GM18907 (cell line): ENCODE measurements at regions not wholly inside any gene's neighbourhood (a gene's known extent, or its start where the extent isn't known, plus 50 kb on each side); places are given as distances from the start of the nearest gene placed in this dataset.

Source experiments
- ATAC-seq: cut with Tn5 transposase; IDR thresholded peaks from one replicate; pipeline ENCODE4 v1.9.1; 2021; ENCODE audit warnings: mild to moderate bottlenecking, moderate library complexity; ENCODE audit not compliant: unreplicated experiment

DNA sequence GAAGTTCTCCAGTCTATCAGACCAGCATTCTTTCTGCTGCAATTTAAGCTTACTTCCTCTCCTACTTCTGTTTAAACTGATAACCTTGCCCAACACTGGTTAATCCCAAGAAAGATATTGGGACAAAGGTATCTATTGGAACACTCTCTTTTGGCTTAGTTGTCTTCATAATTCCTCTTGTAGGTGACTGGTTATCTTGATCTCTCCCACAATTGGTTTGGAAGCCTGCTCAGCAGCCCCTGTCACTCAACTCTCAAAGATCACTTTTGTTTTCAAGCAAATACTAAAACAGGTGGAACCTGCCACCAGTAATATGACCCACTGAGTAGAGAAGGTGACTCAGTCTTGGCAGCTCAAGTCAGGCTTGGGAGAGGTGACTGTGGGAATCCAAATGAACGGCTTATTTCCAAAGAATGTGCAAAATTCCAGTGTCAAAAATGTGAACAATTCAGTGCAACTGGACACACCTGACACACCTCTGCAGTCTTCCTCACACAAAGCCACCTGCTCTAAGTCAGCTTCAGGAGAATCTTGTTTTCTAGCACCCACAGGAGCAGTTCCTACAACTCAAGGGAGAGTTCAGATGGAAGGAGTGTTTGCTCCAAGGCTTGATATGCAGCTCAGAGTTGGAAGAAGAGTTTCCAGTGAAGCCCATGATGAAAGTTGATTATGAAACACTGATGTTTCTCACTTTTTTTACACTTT is 83.2 kb upstream of the SLC38A2 start:
- no peak for ATAC-seq

DNA sequence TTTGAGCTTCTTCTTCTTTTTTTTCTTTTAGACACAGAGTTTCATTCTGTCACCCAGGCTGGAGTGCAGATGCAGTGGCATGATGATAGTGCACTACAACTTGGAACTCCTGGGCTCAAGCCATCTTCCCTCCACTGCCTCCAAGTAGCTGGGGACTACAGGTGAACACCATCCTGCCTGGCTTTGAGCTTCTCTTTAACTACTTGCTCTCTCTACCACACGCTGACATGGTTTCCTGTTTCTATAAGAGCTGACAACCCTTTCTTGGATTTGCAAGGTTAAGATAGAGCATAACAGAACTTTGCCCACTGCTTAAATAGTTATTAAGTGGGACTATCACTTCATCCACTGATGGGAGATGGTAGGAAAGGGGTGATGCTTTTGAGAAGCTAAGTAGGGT is 82.4 kb upstream of the SLC38A2 start:
- ATAC-seq: no peak

DNA sequence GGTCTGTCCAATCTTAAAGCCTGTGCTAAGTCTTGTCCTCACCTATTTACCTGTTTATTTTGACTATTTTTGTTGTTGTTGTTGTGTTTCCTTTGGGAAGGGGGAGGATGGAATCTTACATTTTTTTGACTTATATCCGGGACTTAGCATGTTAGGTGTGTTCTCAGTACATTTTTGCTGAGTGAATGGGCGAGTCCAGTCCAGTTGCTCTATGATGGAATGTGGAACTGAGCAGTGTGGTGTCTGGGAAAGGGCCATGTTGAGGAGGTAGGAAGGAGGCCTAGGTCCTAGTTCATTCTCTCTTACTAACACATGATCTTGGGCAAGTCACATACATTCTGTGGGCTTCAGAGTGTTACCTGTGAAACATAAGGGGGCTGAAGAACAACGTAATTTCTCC is 80.9 kb upstream of the SLC38A2 start:
- no peak for ATAC-seq

GRCh38 chr12:46452776-46453175 is 80.2 kb upstream of the SLC38A2 start:
- no peak for ATAC-seq

DNA sequence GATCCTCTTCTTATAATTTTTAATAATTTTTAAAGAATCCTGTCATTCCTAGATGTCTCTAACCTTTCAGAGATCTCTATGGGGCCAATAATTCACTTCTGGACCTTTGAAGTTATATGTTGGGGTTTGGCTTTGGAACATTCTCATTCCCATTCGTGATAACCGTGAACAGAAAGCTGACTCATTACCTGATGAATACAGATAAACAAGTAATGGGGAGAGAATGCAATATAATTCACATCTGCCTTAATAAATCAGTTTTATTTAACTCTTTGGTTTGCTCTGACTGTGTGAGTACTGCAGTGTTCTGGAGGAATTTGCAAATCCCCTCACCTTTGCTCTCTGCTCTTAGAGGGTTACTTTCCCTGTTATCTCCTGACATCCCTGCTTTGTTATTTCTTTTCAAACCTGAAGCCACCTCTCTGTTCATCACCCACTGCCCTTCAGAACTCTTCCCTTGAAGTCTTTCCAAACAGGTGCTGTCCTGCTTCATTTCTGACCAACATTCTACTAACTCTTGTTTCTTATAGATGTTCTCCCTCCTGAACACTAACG is 79.6 kb upstream of the SLC38A2 start:
- ATAC-seq: no peak

GRCh38 chr12:46451276-46452021 is 78.9 kb upstream of the SLC38A2 start:
- no peak for ATAC-seq

DNA sequence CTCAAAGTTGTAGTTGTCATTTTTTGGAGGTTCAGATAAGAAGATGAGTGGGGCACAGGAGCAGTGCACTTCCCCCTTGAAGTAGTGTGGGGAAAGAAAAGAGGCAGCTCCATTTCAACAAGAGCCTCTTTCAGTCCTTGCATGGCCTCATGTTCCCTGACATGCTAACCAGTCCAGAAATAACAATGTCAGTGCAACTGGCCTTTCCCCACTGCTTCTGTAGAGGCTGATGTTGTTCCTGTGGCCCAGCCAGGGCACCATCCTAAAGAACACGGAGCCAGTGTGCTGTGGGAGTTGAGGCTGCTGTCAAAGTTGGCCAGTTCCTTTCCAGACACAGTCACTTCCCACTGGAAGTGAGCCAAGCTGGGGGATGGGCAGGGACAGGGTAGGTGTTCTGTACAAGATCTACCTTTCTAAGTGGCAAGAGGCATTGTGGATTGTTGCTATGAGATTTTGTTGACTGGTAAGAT is 77.7 kb upstream of the SLC38A2 start:
- ATAC-seq: no peak

GRCh38 chr12:46449856-46450255 is 77.3 kb upstream of the SLC38A2 start:
- ATAC-seq: no peak

DNA sequence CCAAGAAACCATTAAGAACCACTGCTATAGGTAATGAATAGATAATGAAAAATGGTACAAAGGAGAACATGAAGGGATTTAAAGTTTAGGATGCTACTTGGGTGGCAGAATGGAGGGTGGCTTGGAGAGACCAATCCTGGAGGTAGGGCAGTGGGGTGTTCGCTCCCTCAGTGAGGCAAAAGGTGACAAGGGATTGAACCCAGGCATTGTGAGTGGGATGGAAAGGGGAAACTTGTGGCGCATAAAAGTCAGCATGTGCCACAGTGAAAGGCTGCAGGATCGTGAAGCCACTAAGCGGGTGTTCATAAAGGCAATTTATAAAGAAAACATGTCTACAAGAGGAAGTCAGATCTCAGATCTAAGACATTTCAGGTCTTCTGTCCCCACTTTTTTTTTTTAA is 76.7 kb upstream of the SLC38A2 start:
- no peak for ATAC-seq

GRCh38 chr12:46446645-46447044 is 74.1 kb upstream of the SLC38A2 start:
- ATAC-seq: no peak

DNA sequence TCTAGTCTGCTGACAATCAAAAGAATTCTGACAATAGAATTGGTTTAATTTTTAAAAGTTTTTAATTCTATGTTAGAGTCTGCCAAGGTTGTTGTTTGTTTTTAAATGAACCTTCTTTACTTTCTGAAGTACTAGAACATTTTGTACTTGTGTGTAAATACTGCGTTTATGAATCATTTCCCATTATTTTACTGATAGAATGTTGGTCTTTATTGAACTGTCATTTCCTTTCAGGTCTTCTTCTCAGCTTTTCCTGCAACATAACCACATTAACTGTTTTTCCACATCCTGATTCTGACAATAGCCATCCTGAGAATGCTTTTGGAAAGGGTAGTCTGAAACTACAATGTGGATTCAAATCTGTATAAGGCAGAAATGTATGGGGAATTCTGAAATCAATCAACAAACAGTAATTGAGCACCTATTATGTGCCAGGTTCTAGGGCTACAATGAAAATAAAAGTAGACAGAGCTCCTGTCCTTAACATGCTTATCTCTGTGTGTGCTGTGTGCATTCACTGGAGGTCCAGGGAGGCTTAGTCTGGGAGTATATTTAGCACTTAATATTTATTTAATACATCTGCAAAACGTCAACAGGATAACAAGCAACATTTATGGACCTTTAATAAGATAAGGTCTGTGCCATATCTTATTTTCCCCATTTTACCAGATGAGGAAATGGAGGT is 73.1 kb upstream of the SLC38A2 start:
- ATAC-seq: no peak

- no peak for ATAC-seq
Measured at GRCh38 chr12:46445093-46445492, 72.5 kb upstream of the SLC38A2 start.

GRCh38 chr12:46443594-46444263 is 71.2 kb upstream of the SLC38A2 start:
- ATAC-seq: no peak

DNA sequence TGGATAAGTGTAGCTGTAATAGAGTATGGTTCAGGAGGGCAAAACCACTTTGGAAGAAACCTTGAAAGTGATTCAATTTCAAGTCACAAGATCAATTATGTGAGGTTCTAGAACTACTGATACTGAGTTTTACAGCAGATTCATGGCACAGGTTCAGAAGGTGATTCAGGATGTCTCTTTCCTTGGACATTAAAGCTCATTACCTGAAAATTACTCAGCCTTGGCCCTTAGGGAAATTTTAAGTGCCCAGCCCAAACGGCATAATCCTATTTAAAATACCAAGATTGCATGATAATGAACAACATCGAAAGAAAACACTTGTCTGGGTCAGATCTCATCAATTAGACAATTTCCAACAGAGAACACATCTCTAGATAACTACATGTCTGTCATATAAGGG is 70.2 kb upstream of the SLC38A2 start:
- no peak for ATAC-seq

GRCh38 chr12:46442239-46442638 is 69.7 kb upstream of the SLC38A2 start:
- ATAC-seq: no peak

DNA sequence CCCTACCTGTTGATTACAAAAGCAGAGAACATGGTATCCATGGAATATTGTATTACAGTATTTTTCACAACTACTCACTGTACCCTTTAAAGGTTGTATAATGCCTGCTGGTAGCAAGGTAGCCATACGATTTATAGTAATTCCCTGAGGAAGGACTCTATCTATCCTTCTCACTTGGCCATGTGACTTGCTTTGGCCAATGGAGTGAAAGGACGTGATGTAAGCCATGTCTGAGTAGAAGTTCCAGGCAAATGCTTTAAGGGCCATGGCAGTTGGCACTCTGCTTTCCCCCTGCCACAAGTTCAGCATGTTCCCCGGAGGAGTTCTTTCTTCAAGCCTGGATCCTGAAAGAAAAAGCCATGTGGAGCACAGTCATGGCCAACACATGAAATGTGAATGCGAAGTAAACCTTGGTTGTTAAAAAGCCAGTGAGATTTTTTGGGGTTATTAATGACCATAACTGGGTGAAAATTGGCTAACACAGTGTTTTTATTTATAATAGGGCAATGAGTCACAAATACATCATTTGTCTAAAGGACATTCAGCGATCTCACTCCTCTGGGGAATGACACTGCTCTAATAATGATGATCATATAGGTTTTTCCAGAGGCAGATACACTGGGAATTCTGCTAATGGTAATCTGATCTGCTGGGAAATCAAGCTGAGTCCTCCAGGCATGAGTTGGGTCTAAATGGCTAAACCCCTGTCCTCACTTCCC is 67.4 kb upstream of the SLC38A2 start:
- ATAC-seq: no peak

DNA sequence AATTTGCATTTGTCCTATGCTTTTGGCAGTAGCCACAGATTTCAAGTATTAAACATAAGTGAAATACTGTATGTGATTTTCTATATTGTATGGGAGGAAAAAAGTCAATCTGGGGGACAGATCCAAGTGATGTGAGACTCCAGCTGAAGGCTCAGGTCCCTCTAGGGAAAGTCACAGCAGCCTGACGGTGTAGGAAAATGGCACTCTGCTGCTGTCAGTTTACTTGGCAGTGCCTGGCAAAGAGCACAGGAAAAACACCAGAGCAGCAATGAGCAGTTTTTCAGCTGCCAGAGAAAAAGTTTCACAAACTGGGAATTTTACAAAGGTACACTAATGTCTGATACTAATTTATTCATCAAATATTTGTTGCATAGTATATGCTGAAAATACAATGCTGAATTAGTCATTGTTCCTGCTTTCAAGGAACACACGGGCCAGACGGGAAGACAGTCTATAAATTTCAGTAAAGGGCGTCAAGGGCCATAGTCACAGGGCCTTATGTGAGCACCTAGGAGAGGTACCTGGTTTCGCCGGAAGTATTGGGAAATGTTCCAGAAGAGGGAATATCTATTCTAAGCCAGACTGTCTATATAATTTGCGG is 66.2 kb upstream of the SLC38A2 start:
- ATAC-seq: no peak

GRCh38 chr12:46438256-46438655 is 65.7 kb upstream of the SLC38A2 start:
- no peak for ATAC-seq

DNA sequence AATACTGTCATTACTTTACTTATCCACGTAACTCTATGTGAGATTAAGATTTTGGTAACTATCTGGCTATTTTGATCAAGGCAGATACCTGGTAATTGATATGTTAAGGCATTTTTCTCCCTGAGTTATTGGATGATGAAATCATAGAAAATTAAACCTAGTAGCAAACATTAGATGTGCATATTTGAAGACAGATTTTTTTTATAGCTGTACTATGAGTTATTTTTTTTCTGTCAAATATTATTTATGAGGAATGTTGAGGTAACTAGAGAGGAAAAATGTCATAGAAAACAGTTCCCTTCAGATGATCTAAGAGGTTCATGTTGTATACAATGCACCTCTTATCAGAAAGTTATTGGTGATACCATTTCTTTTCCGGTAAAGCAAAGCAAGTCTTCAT is 64.9 kb upstream of the SLC38A2 start:
- ATAC-seq: no peak

- no peak for ATAC-seq
Measured at GRCh38 chr12:46436747-46437146, 64.2 kb upstream of the SLC38A2 start.
